Adrenal gland (tissue), 9 donors: ENCODE measurements at regions not wholly inside any gene's neighbourhood (a gene's known extent, or its start where the extent isn't known, plus 50 kb on each side); places are given as distances from the start of the nearest gene placed in this dataset.

Source experiments
- DNase-seq, 7 donors: peaks; one replicate each; pipeline ENCODE4 v3.0.0-alpha.2; 2019 to 2020
- H3K27ac ChIP-seq, 5 donors: fragments of 200-600 bp; sonication (generic) in 4 of 5; 1 replicate in 3 of 5; 2 replicates in 2 of 5; pipeline versions ENCODE4 v1.5.1 to v1.8.0; 2016 to 2020; ENCODE audit warnings: mild to moderate bottlenecking in 1 of 5
- H3K27me3 ChIP-seq: fragments of 200-600 bp; 2 replicates; pipeline ENCODE4 v1.8.0; 2021
- H3K36me3 ChIP-seq, 2 donors: fragments of 200-600 bp; replicated peaks in 1 of 2; 1 replicate in 1 of 2; 2 replicates in 1 of 2; pipeline versions ENCODE4 v1.5.1 to v1.8.0; 2018 to 2022
- H3K4me1 ChIP-seq, 2 donors: fragments of 200-600 bp; replicated peaks in 1 of 2; 1 replicate in 1 of 2; 2 replicates in 1 of 2; pipeline versions ENCODE4 v1.5.1 to v1.8.0; 2018 to 2021
- H3K4me3 ChIP-seq, 4 donors: fragments of 200-600 bp; sonication (generic) in 3 of 4; one replicate each; pipeline ENCODE4 v1.5.1; 2016 to 2018
- H3K9me3 ChIP-seq, 3 donors: fragments of 200-600 bp; sonication (generic) in 1 of 3; replicated peaks in 1 of 3; 1 replicate in 2 of 3; 2 replicates in 1 of 3; pipeline versions ENCODE4 v1.5.1 to v1.8.0; 2016 to 2021
- CTCF ChIP-seq, 6 experiments: fragments of 450-650 bp in 4 of 6; fragments of 200-600 bp in 2 of 6; sonication (generic) in 1 of 6; IDR thresholded peaks; 1 replicate in 5 of 6; 2 replicates in 1 of 6; pipeline versions ENCODE4 v1.5.1 to v1.8.0; 2016 to 2021; ENCODE audit warnings: antibody characterized with exemption in 6 of 6, mild to moderate bottlenecking in 2 of 6, moderate library complexity in 1 of 6
- POLR2A ChIP-seq, 2 donors: fragments of 450-650 bp; IDR thresholded peaks; one replicate each; pipeline ENCODE4 v1.6.1; 2017; ENCODE audit warnings: antibody characterized with exemption in 2 of 2, mild to moderate bottlenecking in 2 of 2, moderate library complexity in 1 of 2
- WGBS, 4 donors: extraction: QIAGEN DNeasy Blood & Tissue Kit in 2 of 4; methylation state at CpG; one replicate each; pipeline versions ENCODE4 v1.1.5 to v1.1.7; 2013 to 2017; 5-methylcytosine and 5-hydroxymethylcytosine counted together
- intact Hi-C, 2 donors: fragments of 100-400 bp; cut with DNase I; formaldehyde crosslinking; loops; one replicate each; pipeline versions ENCODE4 v1.14.1 to v1.15.0; 2022 to 2023
- donor health status: healthy with polysubstance abuse.
- donor health status: Bipolar disorder and iron deficiency.
- donor health status: DM: yes; HTN: yes; CAD: no.
- donor health status: DM: no; HTN: no; CAD: no.
- donor health status: DM: no; HTN: no; CAD: no.

GRCh38 chr22:44424867-44425693, 73.0 kb downstream of the RTL6 start:
- TF ChIP-seq POLR2A (IDR thresholded peaks at IDR 0.05) (no peak), CTCF (IDR thresholded peaks at IDR 0.05) (no peak)
- Histone ChIP-seq H3K27ac (no peak overlapping the region), H3K4me1 (no peaks in the 10 kb centered on the region), H3K36me3 (no peaks in the 10 kb centered on the region), H3K4me3 (no peak overlapping the region), H3K27me3 (no peaks in the 10 kb centered on the region), H3K9me3 (no peaks in the 10 kb centered on the region)
- DNase-seq, result peak in 1 of 7 donors; percentile 2
- WGBS, 4 donors, result 80 to 84% (median 82%) methylated on average over 13 to 20 of the region's 20 CpGs
- intact Hi-C loops, result no loop called here

GRCh38 chr22:44424359-44424682, 73.7 kb downstream of the RTL6 start:
- TF ChIP-seq CTCF (IDR thresholded peaks at IDR 0.05) (no peak), POLR2A (IDR thresholded peaks at IDR 0.05) (no peak)

GRCh38 chr22:44423556-44424358, 74.3 kb downstream of the RTL6 start:
- no peaks in the 10 kb centered on the region for H3K4me1 ChIP-seq

More at GRCh38 chr22:44424359-44424682, 73.7 kb downstream of the RTL6 start:
- no peak overlapping the region for H3K4me3 ChIP-seq
- no peak overlapping the region for H3K27ac ChIP-seq
- DNase-seq, result no peak
- 77 to 92% (median 84%) methylated on average over 2 of the region's 2 CpGs for WGBS, 4 donors
- H3K4me1 ChIP-seq, result no peaks in the 10 kb centered on the region
- intact Hi-C loops, result no loop called here
- no peaks in the 10 kb centered on the region for H3K9me3 ChIP-seq
- no peaks in the 10 kb centered on the region for H3K36me3 ChIP-seq
- no peaks in the 10 kb centered on the region for H3K27me3 ChIP-seq

More at GRCh38 chr22:44423556-44424358, 74.3 kb downstream of the RTL6 start:
- no peak overlapping the region for H3K4me3 ChIP-seq
- intact Hi-C loops, result no loop called here
- H3K27me3 ChIP-seq, result no peaks in the 10 kb centered on the region
- no peaks in the 10 kb centered on the region for H3K9me3 ChIP-seq
- TF ChIP-seq POLR2A (IDR thresholded peaks at IDR 0.05) (no peak), CTCF (IDR thresholded peaks at IDR 0.05) (no peak)
- no peak overlapping the region for H3K27ac ChIP-seq
- DNase-seq, result no peak
- 77 to 85% (median 81%) methylated on average over 9 to 14 of the region's 14 CpGs for WGBS, 4 donors
- H3K36me3 ChIP-seq, result no peaks in the 10 kb centered on the region
